ENCODE measurements at regions not wholly inside any gene's neighbourhood (a gene's known extent, or its start where the extent isn't known, plus 50 kb on each side); places are given as distances from the start of the nearest gene placed in this dataset.

DNA sequence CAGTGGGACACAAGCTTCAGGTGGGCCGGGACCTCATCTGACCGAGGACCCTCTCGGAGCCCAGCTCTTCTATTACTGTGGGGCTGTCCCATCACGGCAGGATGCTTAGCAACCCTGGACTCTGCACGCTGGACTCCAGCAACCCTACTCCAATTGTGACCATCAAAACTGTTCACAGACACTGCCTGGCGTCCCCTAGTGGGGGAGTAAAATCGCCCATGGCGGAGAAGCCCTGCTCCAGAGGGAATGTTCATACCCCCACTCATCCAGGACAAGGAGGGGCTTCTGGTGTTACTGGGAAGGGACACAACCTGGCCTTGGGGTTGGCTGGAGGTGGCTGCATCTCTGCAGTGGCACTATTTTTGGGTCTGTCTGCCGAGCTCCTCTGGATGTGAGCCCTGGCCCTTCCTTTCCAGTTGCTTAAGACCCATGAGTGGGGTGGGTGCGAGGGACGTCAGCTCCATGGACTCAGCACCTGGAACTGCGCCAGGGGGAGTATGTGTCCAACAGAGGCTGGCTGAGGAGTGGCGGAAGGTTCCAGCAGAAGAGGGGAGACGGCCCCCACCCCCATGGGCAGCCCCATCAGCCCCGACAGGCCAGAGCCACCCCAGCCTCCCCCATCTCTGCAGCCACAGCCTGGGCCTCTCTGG lies 103.8 kb downstream of the RFLNA start:
- TF ChIP-seq, protein P1, sequence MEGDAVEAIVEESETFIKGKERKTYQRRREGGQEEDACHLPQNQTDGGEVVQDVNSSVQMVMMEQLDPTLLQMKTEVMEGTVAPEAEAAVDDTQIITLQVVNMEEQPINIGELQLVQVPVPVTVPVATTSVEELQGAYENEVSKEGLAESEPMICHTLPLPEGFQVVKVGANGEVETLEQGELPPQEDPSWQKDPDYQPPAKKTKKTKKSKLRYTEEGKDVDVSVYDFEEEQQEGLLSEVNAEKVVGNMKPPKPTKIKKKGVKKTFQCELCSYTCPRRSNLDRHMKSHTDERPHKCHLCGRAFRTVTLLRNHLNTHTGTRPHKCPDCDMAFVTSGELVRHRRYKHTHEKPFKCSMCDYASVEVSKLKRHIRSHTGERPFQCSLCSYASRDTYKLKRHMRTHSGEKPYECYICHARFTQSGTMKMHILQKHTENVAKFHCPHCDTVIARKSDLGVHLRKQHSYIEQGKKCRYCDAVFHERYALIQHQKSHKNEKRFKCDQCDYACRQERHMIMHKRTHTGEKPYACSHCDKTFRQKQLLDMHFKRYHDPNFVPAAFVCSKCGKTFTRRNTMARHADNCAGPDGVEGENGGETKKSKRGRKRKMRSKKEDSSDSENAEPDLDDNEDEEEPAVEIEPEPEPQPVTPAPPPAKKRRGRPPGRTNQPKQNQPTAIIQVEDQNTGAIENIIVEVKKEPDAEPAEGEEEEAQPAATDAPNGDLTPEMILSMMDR (conservative IDR thresholded peaks at IDR 0.05; ENCODE audit: low read length): no peak
- TF ChIP-seq EZH2phosphoT487 (IDR thresholded peaks at IDR 0.05; ENCODE audit: borderline replicate concordance): no peak

All from Loucy (cell line).